Astrocyte (in vitro differentiated cells and primary cell): ENCODE measurements at regions not wholly inside any gene's neighbourhood (a gene's known extent, or its start where the extent isn't known, plus 50 kb on each side); places are given as distances from the start of the nearest gene placed in this dataset.
A peak's percentile ranks its signal among the peaks of the same experiment; 100 is the strongest.

ENCODE experiments used
- DNase-seq: peaks from one replicate; pipeline ENCODE4 v3.0.0-alpha.2; 2010; ENCODE audit warnings: low read depth
- FAIRE-seq: peaks from 2 replicates; lab custom pipeline; 2011; peaks lifted over from hg19 to GRCh38; lab: Jason Lieb, UNC
- H2AFZ ChIP-seq: 2 replicates; pipeline ENCODE4 v1.6.0; 2012; ENCODE audit warnings: low read depth, low read length, inconsistent platforms
- H3K27ac ChIP-seq: 2 replicates; pipeline ENCODE4 v1.5.1; 2011; ENCODE audit warnings: low read depth, low read length, inconsistent platforms
- H3K27me3 ChIP-seq: 2 replicates; pipeline ENCODE4 v1.6.0; 2011; ENCODE audit warnings: low read length, inconsistent platforms; ENCODE audit not compliant: insufficient read depth
- H3K36me3 ChIP-seq: 2 replicates; pipeline ENCODE4 v1.5.1; 2011; ENCODE audit warnings: low read length, inconsistent platforms; ENCODE audit not compliant: insufficient read depth
- H3K4me1 ChIP-seq: 2 replicates; pipeline ENCODE4 v1.5.1; 2011; ENCODE audit warnings: low read length, inconsistent platforms; ENCODE audit not compliant: insufficient read depth
- H3K4me2 ChIP-seq: 2 replicates; pipeline ENCODE4 v1.6.0; 2012; ENCODE audit warnings: low read length, inconsistent platforms
- H3K4me3 ChIP-seq: 2 replicates; pipeline ENCODE4 v1.5.1; 2011; ENCODE audit warnings: low read depth, mild to moderate bottlenecking, low read length, inconsistent platforms; ENCODE audit not compliant: insufficient read depth
- H3K79me2 ChIP-seq: 2 replicates; pipeline ENCODE4 v1.6.0; 2012; ENCODE audit warnings: mild to moderate bottlenecking, low read length, inconsistent platforms; ENCODE audit not compliant: insufficient read depth
- H3K9ac ChIP-seq: 2 replicates; pipeline ENCODE4 v1.6.0; 2012; ENCODE audit warnings: mild to moderate bottlenecking, low read length, inconsistent platforms
- H3K9me3 ChIP-seq: 2 replicates; pipeline ENCODE4 v1.5.1; 2012; ENCODE audit warnings: low read depth, mild to moderate bottlenecking, low read length, inconsistent platforms; ENCODE audit not compliant: insufficient read depth
- H4K20me1 ChIP-seq: 2 replicates; pipeline ENCODE4 v1.6.0; 2012; ENCODE audit warnings: low read length, inconsistent platforms; ENCODE audit not compliant: insufficient read depth
- H3K27ac Mint-ChIP-seq: one replicate; pipeline ENCODE4 v1.8.0; 2021; ENCODE audit warnings: mild to moderate bottlenecking, mixed read lengths; ENCODE audit not compliant: unreplicated experiment
- H3K27me3 Mint-ChIP-seq: one replicate; pipeline ENCODE4 v1.8.0; 2021; ENCODE audit warnings: low read depth, mixed read lengths; ENCODE audit not compliant: unreplicated experiment
- H3K36me3 Mint-ChIP-seq: one replicate; pipeline ENCODE4 v1.8.0; 2021; ENCODE audit warnings: low read depth, mixed read lengths; ENCODE audit not compliant: unreplicated experiment
- H3K4me1 Mint-ChIP-seq: one replicate; pipeline ENCODE4 v1.8.0; 2021; ENCODE audit warnings: low read depth, mixed read lengths; ENCODE audit not compliant: unreplicated experiment
- H3K4me3 Mint-ChIP-seq: one replicate; pipeline ENCODE4 v1.8.0; 2021; ENCODE audit warnings: mild to moderate bottlenecking, moderate library complexity, mixed read lengths; ENCODE audit not compliant: unreplicated experiment
- H3K9me3 Mint-ChIP-seq: one replicate; pipeline ENCODE4 v1.8.0; 2021; ENCODE audit warnings: mild to moderate bottlenecking, mixed read lengths; ENCODE audit not compliant: unreplicated experiment
- CTCF ChIP-seq: IDR thresholded peaks from 2 replicates; pipeline ENCODE4 v1.5.1; 2011; ENCODE audit warnings: low read depth, mild to moderate bottlenecking, inconsistent platforms, low read length, moderate library complexity; ENCODE audit not compliant: insufficient read depth
- EZH2 ChIP-seq: IDR thresholded peaks from 2 replicates; pipeline ENCODE4 v1.6.1; 2012; ENCODE audit warnings: mild to moderate bottlenecking, low read length, inconsistent platforms; ENCODE audit not compliant: insufficient read depth

- Mint-ChIP-seq H3K4me1 (peaks cover 15% of the 10 kb centered on the region), H3K36me3 (no peaks in the 10 kb centered on the region), H3K4me3 (no peak overlapping the region), H3K27ac (no peak overlapping the region), H3K27me3 (no peaks in the 10 kb centered on the region), H3K9me3 (peaks cover 4% of the 10 kb centered on the region)
- H2AFZ ChIP-seq = no peak overlapping the region
- no peaks in the 10 kb centered on the region for H3K79me2 ChIP-seq
- no peaks in the 10 kb centered on the region for H3K9me3 ChIP-seq
- no peak overlapping the region for H3K4me2 ChIP-seq
- no peak overlapping the region for H3K27ac ChIP-seq
- H3K9ac ChIP-seq = no peak overlapping the region
- no peak for TF ChIP-seq CTCF
- TF ChIP-seq EZH2 = no peak
- DNase-seq (no peak), FAIRE-seq (no peak)
- no peaks in the 10 kb centered on the region for H3K27me3 ChIP-seq
- no peak overlapping the region for H3K4me3 ChIP-seq
- H3K36me3 ChIP-seq = no peaks in the 10 kb centered on the region
- H3K4me1 ChIP-seq = no peaks in the 10 kb centered on the region
- H4K20me1 ChIP-seq = no peaks in the 10 kb centered on the region
Measured at GRCh38 chr5:81802625-81803024, 51.7 kb upstream of the SSBP2 start.

GRCh38 chr5:81802020-81802419 lies 51.1 kb upstream of the SSBP2 start:
- no peak overlapping the region for H3K27ac ChIP-seq
- DNase-seq (no peak), FAIRE-seq (no peak)
- H3K9me3 ChIP-seq = no peaks in the 10 kb centered on the region
- H3K27me3 ChIP-seq = no peaks in the 10 kb centered on the region
- H3K36me3 Mint-ChIP-seq = no peaks in the 10 kb centered on the region
- H4K20me1 ChIP-seq = no peaks in the 10 kb centered on the region
- H2AFZ ChIP-seq = no peak overlapping the region
- H3K4me3 ChIP-seq = no peak overlapping the region
- no peaks in the 10 kb centered on the region for H3K4me1 ChIP-seq
- TF ChIP-seq EZH2 = no peak
- no peak for TF ChIP-seq CTCF
- H3K79me2 ChIP-seq = no peaks in the 10 kb centered on the region
- no peak overlapping the region for H3K4me2 ChIP-seq
- H3K9me3 Mint-ChIP-seq = peaks cover 2% of the 10 kb centered on the region
- no peaks in the 10 kb centered on the region for H3K36me3 ChIP-seq
- no peaks in the 10 kb centered on the region for H3K27me3 Mint-ChIP-seq
- no peak overlapping the region for H3K27ac Mint-ChIP-seq
- no peak overlapping the region for H3K4me3 Mint-ChIP-seq
- no peak overlapping the region for H3K9ac ChIP-seq
- H3K4me1 Mint-ChIP-seq = peaks cover 15% of the 10 kb centered on the region

- FAIRE-seq = no peak
Measured at GRCh38 chr5:81800797-81801196, 49.9 kb upstream of the SSBP2 start.

More at GRCh38 chr5:81800797-81801196, 49.9 kb upstream of the SSBP2 start:
- no peaks in the 10 kb centered on the region for H3K79me2 ChIP-seq
- no peak for TF ChIP-seq EZH2
- TF ChIP-seq CTCF = no peak
- no peaks in the 10 kb centered on the region for H3K36me3 Mint-ChIP-seq
- H3K27ac ChIP-seq = no peak overlapping the region
- H3K27me3 ChIP-seq = no peaks in the 10 kb centered on the region
- H3K9me3 Mint-ChIP-seq = no peaks in the 10 kb centered on the region
- H3K4me3 Mint-ChIP-seq = no peak overlapping the region
- H3K4me2 ChIP-seq = no peak overlapping the region
- H2AFZ ChIP-seq = no peak overlapping the region
- H3K27me3 Mint-ChIP-seq = no peaks in the 10 kb centered on the region
- H3K27ac Mint-ChIP-seq = peak overlapping the region; percentile 51
- H3K36me3 ChIP-seq = no peaks in the 10 kb centered on the region
- peaks cover 15% of the 10 kb centered on the region for H3K4me1 Mint-ChIP-seq
- H3K9me3 ChIP-seq = no peaks in the 10 kb centered on the region
- H3K4me1 ChIP-seq = no peaks in the 10 kb centered on the region
- no peak overlapping the region for H3K4me3 ChIP-seq
- no peak overlapping the region for H3K9ac ChIP-seq
- no peaks in the 10 kb centered on the region for H4K20me1 ChIP-seq
- no peak for DNase-seq
